SH-SY5Y (cell line): ENCODE measurements at regions not wholly inside any gene's neighbourhood (a gene's known extent, or its start where the extent isn't known, plus 50 kb on each side); places are given as distances from the start of the nearest gene placed in this dataset.

Source experiments
- GATA2 ChIP-seq: IDR thresholded peaks from 2 replicates; pipeline ENCODE4 v1.6.1; 2011; ENCODE audit warnings: mild to moderate bottlenecking, low read depth, low read length
- GATA3 ChIP-seq: IDR thresholded peaks from 2 replicates; pipeline ENCODE4 v1.6.1; 2011; ENCODE audit warnings: low read depth, mild to moderate bottlenecking, low read length, moderate library complexity

GRCh38 chr13:72555601-72556000, 171.8 kb downstream of the MZT1 start:
- TF ChIP-seq GATA3 (no peak), GATA2 (no peak)

- no peak for TF ChIP-seq GATA3
- no peak for TF ChIP-seq GATA2
Measured at GRCh38 chr13:72552731-72553130, 174.7 kb downstream of the MZT1 start.

- TF ChIP-seq GATA2, result no peak
- TF ChIP-seq GATA3, result no peak
Measured at GRCh38 chr13:72545030-72545719, 182.3 kb downstream of the MZT1 start.

- no peak for TF ChIP-seq GATA3
- TF ChIP-seq GATA2, result no peak
Measured at GRCh38 chr13:72544042-72544441, 183.4 kb downstream of the MZT1 start.

GRCh38 chr13:72542241-72542640, 185.2 kb downstream of the MZT1 start:
- TF ChIP-seq GATA3 (no peak), GATA2 (no peak)

- no peak for TF ChIP-seq GATA3
- TF ChIP-seq GATA2, result no peak
Measured at GRCh38 chr13:72541674-72542073, 185.8 kb downstream of the MZT1 start.

GRCh38 chr13:72540881-72541280, 186.5 kb downstream of the MZT1 start:
- TF ChIP-seq GATA2 (no peak), GATA3 (no peak)

GRCh38 chr13:72539925-72540324, 187.5 kb downstream of the MZT1 start:
- TF ChIP-seq GATA3, result no peak
- no peak for TF ChIP-seq GATA2

GRCh38 chr13:72537782-72538181, 189.6 kb downstream of the MZT1 start:
- no peak for TF ChIP-seq GATA3
- TF ChIP-seq GATA2, result no peak

GRCh38 chr13:72537395-72537780, 190.0 kb downstream of the MZT1 start:
- TF ChIP-seq GATA3 (no peak), GATA2 (no peak)

GRCh38 chr13:72536714-72537394, 190.6 kb downstream of the MZT1 start:
- TF ChIP-seq GATA2, result no peak
- no peak for TF ChIP-seq GATA3

GRCh38 chr13:72534951-72535640, 192.3 kb downstream of the MZT1 start:
- TF ChIP-seq GATA2, result no peak
- TF ChIP-seq GATA3, result no peak

GRCh38 chr13:72530471-72530870, 197.0 kb downstream of the MZT1 start:
- TF ChIP-seq GATA2 (no peak), GATA3 (no peak)

- TF ChIP-seq GATA3 (no peak), GATA2 (no peak)
Measured at GRCh38 chr13:72527333-72527732, 200.1 kb downstream of the MZT1 start.

GRCh38 chr13:72523593-72523992, 203.8 kb downstream of the MZT1 start:
- TF ChIP-seq GATA2 (no peak), GATA3 (no peak)
